PC-3 (cell line): ENCODE measurements at regions not wholly inside any gene's neighbourhood (a gene's known extent, or its start where the extent isn't known, plus 50 kb on each side); places are given as distances from the start of the nearest gene placed in this dataset.

Source experiments
- ATAC-seq: fragments of 200-7000 bp; cut with Tn5 transposase; 2 replicates; pipeline ENCODE4 v1.9.1; 2020; ENCODE audit warnings: mild to moderate bottlenecking, moderate library complexity
- BruUV-seq: library from RNA; stranded (reverse); fragments of 400-500 nt; replicated peaks from 2 replicates; lab custom pipeline; 2021; lab: Mats Ljungman, UMichigan
- CTCF ChIA-PET: fragments of 300-600 bp; sonication (Branson Sonifier 250); formaldehyde crosslinking; loops from one replicate; lab custom pipeline; 2022; ENCODE audit warnings: antibody characterized with exemption; lab: Charles Lee
- POLR2A ChIA-PET: fragments of 300-600 bp; sonication (Branson Sonifier 250); formaldehyde crosslinking; loops from one replicate; lab custom pipeline; 2022; ENCODE audit warnings: antibody characterized with exemption; ENCODE audit not compliant: unreplicated experiment; lab: Charles Lee
- DNase-seq: peaks from one replicate; pipeline ENCODE4 v3.0.0-alpha.2; 2015
- H2AFZ ChIP-seq: fragments of 300-600 bp; sonication (generic); 2 replicates; pipeline ENCODE4 v1.6.0; 2016; ENCODE audit warnings: antibody characterized with exemption, low read length
- H3F3A ChIP-seq: fragments of 300-600 bp; sonication (generic); one replicate; pipeline ENCODE4 v1.6.0; 2017; ENCODE audit warnings: antibody characterized with exemption, low read length, control low read depth, mild to moderate bottlenecking; ENCODE audit not compliant: unreplicated experiment
- H3K27ac ChIP-seq: fragments of 300-600 bp; sonication (generic); 2 replicates; pipeline ENCODE4 v1.5.1; 2016; ENCODE audit warnings: mild to moderate bottlenecking, low read length
- H3K27me3 ChIP-seq: fragments of 300-600 bp; sonication (generic); 2 replicates; pipeline ENCODE4 v1.6.1; 2016; ENCODE audit warnings: low read length, mixed read lengths
- H3K36me3 ChIP-seq: fragments of 300-600 bp; sonication (generic); 2 replicates; pipeline ENCODE4 v1.6.1; 2016; ENCODE audit warnings: low read depth, mixed run types, low read length, mixed read lengths
- H3K4me1 ChIP-seq: fragments of 300-600 bp; sonication (generic); 2 replicates; pipeline ENCODE4 v1.5.1; 2016; ENCODE audit warnings: low read length; ENCODE audit not compliant: insufficient read depth
- H3K4me2 ChIP-seq: fragments of 300-600 bp; sonication (generic); 2 replicates; pipeline ENCODE4 v1.6.0; 2016; ENCODE audit warnings: low read length
- H3K4me3 ChIP-seq: fragments of 300-600 bp; sonication (generic); 2 replicates; pipeline ENCODE4 v1.5.1; 2016; ENCODE audit warnings: mild to moderate bottlenecking, low read length, mixed read lengths
- H3K79me2 ChIP-seq: fragments of 300-600 bp; sonication (generic); 2 replicates; pipeline ENCODE4 v1.6.1; 2017; ENCODE audit warnings: low read length, mixed read lengths
- H3K9ac ChIP-seq: fragments of 300-600 bp; sonication (generic); 2 replicates; pipeline ENCODE4 v1.6.0; 2016; ENCODE audit warnings: mild to moderate bottlenecking, low read length
- H3K9me2 ChIP-seq: fragments of 300-600 bp; sonication (generic); replicated peaks from 2 replicates; pipeline ENCODE4 v1.6.1; 2016; ENCODE audit warnings: mixed run types, low read length, mixed read lengths
- H3K9me3 ChIP-seq: fragments of 300-600 bp; sonication (generic); 2 replicates; pipeline ENCODE4 v1.6.1; 2016; ENCODE audit warnings: low read length, mixed read lengths
- H4K20me1 ChIP-seq: fragments of 300-600 bp; sonication (generic); 2 replicates; pipeline ENCODE4 v1.6.1; 2016; ENCODE audit warnings: low read length, mixed read lengths
- CTCF ChIP-seq: fragments of 300-600 bp; sonication (generic); conservative IDR thresholded peaks from 2 replicates; pipeline ENCODE4 v1.5.1; 2017; ENCODE audit warnings: antibody characterized with exemption, low read depth, mild to moderate bottlenecking, low read length
- EZH2 ChIP-seq: fragments of 300-600 bp; sonication (generic); IDR thresholded peaks from one replicate; pipeline ENCODE4 v1.6.1; 2017; ENCODE audit warnings: antibody characterized with exemption, mild to moderate bottlenecking, low read length; ENCODE audit not compliant: unreplicated experiment
- EZH2phosphoT487 ChIP-seq: fragments of 300-600 bp; sonication (generic); IDR thresholded peaks from 2 replicates; pipeline ENCODE4 v1.6.1; 2018; ENCODE audit warnings: mild to moderate bottlenecking, antibody characterized with exemption, low read length, borderline replicate concordance
- intact Hi-C: fragments of 100-400 bp; cut with micrococcal nuclease; formaldehyde crosslinking; loops from 2 replicates; pipeline ENCODE4 v1.9.0; 2023

- ChIA-PET CTCF (no interaction called here), POLR2A (no interaction called here)
- intact Hi-C loops, result no loop called here
- H3K27me3 ChIP-seq, result no peaks in the 10 kb centered on the region
- no peak for TF ChIP-seq EZH2
- no peak for TF ChIP-seq EZH2phosphoT487
- TF ChIP-seq CTCF, result no peak
- no peak overlapping the region for H2AFZ ChIP-seq
- H3K4me1 ChIP-seq, result peaks cover 10% of the 10 kb centered on the region
- no peaks in the 10 kb centered on the region for H3F3A ChIP-seq
- H3K9me3 ChIP-seq, result no peaks in the 10 kb centered on the region
- no peak overlapping the region for H3K9ac ChIP-seq
- H3K27ac ChIP-seq, result no peak overlapping the region
- H3K4me3 ChIP-seq, result no peak overlapping the region
- no peaks in the 10 kb centered on the region for H3K36me3 ChIP-seq
- no peaks in the 10 kb centered on the region for H4K20me1 ChIP-seq
- no peak overlapping the region for H3K4me2 ChIP-seq
- no peaks in the 10 kb centered on the region for H3K9me2 ChIP-seq
- no peak for DNase-seq
- H3K79me2 ChIP-seq, result no peaks in the 10 kb centered on the region
- no TSS peak for BruUV-seq
- ATAC-seq, result no peak
Observed at GRCh38 chr3:194811118-194811517, 125.4 kb downstream of the FAM43A start.

- H3K27me3 ChIP-seq, result no peaks in the 10 kb centered on the region
- POLR2A ChIA-PET, result interaction anchor here (0.6 kb wide), 1 partner anchor 9 kb away, joined by 4 read pairs; no protein-coding TSS in a partner anchor
Observed at GRCh38 chr3:194812176-194812575, 126.5 kb downstream of the FAM43A start.

More at GRCh38 chr3:194812176-194812575, 126.5 kb downstream of the FAM43A start:
- no peak overlapping the region for H2AFZ ChIP-seq
- H3K9me3 ChIP-seq, result no peaks in the 10 kb centered on the region
- no peaks in the 10 kb centered on the region for H4K20me1 ChIP-seq
- H3K4me1 ChIP-seq, result peaks cover 10% of the 10 kb centered on the region
- no peaks in the 10 kb centered on the region for H3K79me2 ChIP-seq
- TF ChIP-seq EZH2, result no peak
- no peak for TF ChIP-seq EZH2phosphoT487
- no peak for TF ChIP-seq CTCF
- H3F3A ChIP-seq, result no peaks in the 10 kb centered on the region
- ATAC-seq (no peak), DNase-seq (no peak)
- BruUV-seq, result no TSS peak
- intact Hi-C loops, result no loop called here
- H3K9ac ChIP-seq, result no peak overlapping the region
- no peak overlapping the region for H3K4me2 ChIP-seq
- no peaks in the 10 kb centered on the region for H3K9me2 ChIP-seq
- H3K27ac ChIP-seq, result no peak overlapping the region
- no peaks in the 10 kb centered on the region for H3K36me3 ChIP-seq
- CTCF ChIA-PET, result no interaction called here
- H3K4me3 ChIP-seq, result no peak overlapping the region
